ENCODE measurements at regions not wholly inside any gene's neighbourhood (a gene's known extent, or its start where the extent isn't known, plus 50 kb on each side); places are given as distances from the start of the nearest gene placed in this dataset.

DNA sequence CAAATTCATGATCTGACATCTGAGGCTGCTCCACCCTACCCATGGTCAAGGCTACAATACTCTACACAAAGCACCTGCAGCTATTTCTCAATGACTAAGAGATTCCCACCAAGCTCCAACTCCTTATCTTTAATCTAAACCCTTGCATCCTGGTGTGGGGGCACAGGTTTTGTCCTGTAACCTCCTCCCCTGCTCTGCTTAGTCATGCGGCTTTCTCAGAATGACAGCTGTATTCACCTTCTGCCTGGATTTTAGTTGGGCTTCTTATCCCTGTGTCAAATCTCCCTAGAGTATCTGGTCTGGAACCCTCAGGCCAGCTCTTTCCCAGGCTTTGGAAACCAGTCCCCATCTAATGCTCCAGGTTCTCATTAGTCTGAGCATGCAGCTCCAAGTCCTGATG, 159.0 kb downstream of the BARHL2 start:
- intact Hi-C loops (cut with micrococcal nuclease): no loop called here
- H3K27me3 Mint-ChIP-seq (ENCODE audit: insufficient read depth, unreplicated experiment): peaks cover 45% of the 10 kb centered on the region

GRCh38 chr1:90557706-90558105, 159.4 kb downstream of the BARHL2 start:
- no peak for TF ChIP-seq CTCF (IDR thresholded peaks at IDR 0.05; ENCODE audit: unreplicated experiment)
- intact Hi-C loops (cut with micrococcal nuclease): no loop called here
- no peak overlapping the region for H3K27ac Mint-ChIP-seq (ENCODE audit: low read depth, unreplicated experiment)
- no peaks in the 10 kb centered on the region for H3K9me3 Mint-ChIP-seq (ENCODE audit: unreplicated experiment)
- ChIA-PET POLR2A (interaction anchor here (0.5 to 0.6 kb wide), 2 partner anchors 15 to 42 kb away, joined by 3 to 5 read pairs; no protein-coding TSS in a partner anchor), CTCF (interaction anchor here (0.6 to 0.7 kb wide), 4 partner anchors 8 to 439 kb away, joined by 3 to 6 read pairs (median 4); no protein-coding TSS in a partner anchor)
- H3K27me3 Mint-ChIP-seq (ENCODE audit: insufficient read depth, unreplicated experiment): peaks cover 47% of the 10 kb centered on the region
- no peaks in the 10 kb centered on the region for H3K36me3 Mint-ChIP-seq (ENCODE audit: insufficient read depth, unreplicated experiment)
- no peaks in the 10 kb centered on the region for H3K4me1 Mint-ChIP-seq (ENCODE audit: insufficient read depth, unreplicated experiment)
- no peak for DNase-seq (ENCODE audit: unreplicated experiment)
- no peak overlapping the region for H3K4me3 Mint-ChIP-seq (ENCODE audit: unreplicated experiment)
- BruUV-seq (replicated peaks): no TSS peak

More for the DNA sequence above, 159.0 kb downstream of the BARHL2 start:
- BruUV-seq (replicated peaks): no TSS peak
- no peak for TF ChIP-seq CTCF (IDR thresholded peaks at IDR 0.05; ENCODE audit: unreplicated experiment)
- Mint-ChIP-seq H3K36me3 (ENCODE audit: insufficient read depth, unreplicated experiment) (no peaks in the 10 kb centered on the region), H3K4me3 (ENCODE audit: unreplicated experiment) (no peak overlapping the region), H3K27ac (ENCODE audit: low read depth, unreplicated experiment) (no peak overlapping the region), H3K4me1 (ENCODE audit: insufficient read depth, unreplicated experiment) (no peaks in the 10 kb centered on the region), H3K9me3 (ENCODE audit: unreplicated experiment) (no peaks in the 10 kb centered on the region)
- ChIA-PET CTCF (interaction anchor here (0.5 kb wide), 1 partner anchor 1162 kb away, joined by 3 read pairs; no protein-coding TSS in a partner anchor), POLR2A (interaction anchor here (0.5 to 0.6 kb wide), 2 partner anchors 15 to 42 kb away, joined by 3 to 5 read pairs; no protein-coding TSS in a partner anchor)
- DNase-seq (ENCODE audit: unreplicated experiment): no peak

DNA sequence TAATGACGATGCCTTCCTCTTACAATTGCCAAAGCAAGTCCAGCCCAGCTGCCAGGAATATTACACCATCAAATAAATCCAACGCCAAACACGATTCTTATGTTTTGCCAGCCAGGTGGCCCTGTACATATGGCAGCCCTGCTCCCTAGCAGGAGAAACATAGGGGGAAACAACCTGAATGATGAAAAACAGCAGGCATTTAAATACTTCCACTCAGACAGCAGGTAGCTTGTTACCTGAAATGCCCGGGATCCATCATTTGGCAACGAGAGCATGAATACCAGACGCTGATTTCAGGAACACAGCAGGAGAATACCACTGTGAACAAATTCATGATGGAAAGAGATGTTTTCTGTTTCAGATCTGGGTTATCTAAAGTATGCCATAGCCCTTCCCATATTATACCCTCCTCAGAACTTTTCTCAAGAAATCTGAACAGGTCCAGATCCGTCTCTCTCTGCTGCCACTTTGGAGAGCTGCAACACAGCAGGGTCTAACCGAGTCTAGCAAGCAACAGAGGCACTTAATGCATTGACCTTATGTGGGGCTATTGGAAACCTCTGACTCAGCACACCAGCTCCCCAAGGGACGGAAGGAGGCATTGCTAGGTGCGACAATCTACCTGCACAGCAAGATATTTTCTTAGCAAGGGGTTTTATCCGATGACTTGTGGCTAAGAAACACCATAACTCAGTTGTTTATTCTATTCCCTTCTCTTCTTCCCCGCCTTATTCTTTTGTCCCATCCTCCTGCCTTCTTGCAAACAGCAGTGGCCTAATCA, 166.3 kb downstream of the BARHL2 start:
- no peak for TF ChIP-seq CTCF (IDR thresholded peaks at IDR 0.05; ENCODE audit: unreplicated experiment)
- H3K27me3 Mint-ChIP-seq (ENCODE audit: insufficient read depth, unreplicated experiment): peaks cover 32% of the 10 kb centered on the region
- intact Hi-C loops (cut with micrococcal nuclease): no loop called here
- no peaks in the 10 kb centered on the region for H3K4me1 Mint-ChIP-seq (ENCODE audit: insufficient read depth, unreplicated experiment)
- no peak for DNase-seq (ENCODE audit: unreplicated experiment)
- POLR2A ChIA-PET: interaction anchor here (0.7 to 0.9 kb wide), 2 partner anchors 23 to 825 kb away, joined by 3 read pairs; no protein-coding TSS in a partner anchor
- no peaks in the 10 kb centered on the region for H3K36me3 Mint-ChIP-seq (ENCODE audit: insufficient read depth, unreplicated experiment)
- BruUV-seq (replicated peaks): no TSS peak
- H3K4me3 Mint-ChIP-seq (ENCODE audit: unreplicated experiment): no peak overlapping the region
- no peaks in the 10 kb centered on the region for H3K9me3 Mint-ChIP-seq (ENCODE audit: unreplicated experiment)
- CTCF ChIA-PET: interaction anchor here (0.7 to 1.4 kb wide), 3 partner anchors 14 to 22 kb away, joined by 3 to 5 read pairs (median 3); no protein-coding TSS in a partner anchor
- H3K27ac Mint-ChIP-seq (ENCODE audit: low read depth, unreplicated experiment): no peak overlapping the region

DNA sequence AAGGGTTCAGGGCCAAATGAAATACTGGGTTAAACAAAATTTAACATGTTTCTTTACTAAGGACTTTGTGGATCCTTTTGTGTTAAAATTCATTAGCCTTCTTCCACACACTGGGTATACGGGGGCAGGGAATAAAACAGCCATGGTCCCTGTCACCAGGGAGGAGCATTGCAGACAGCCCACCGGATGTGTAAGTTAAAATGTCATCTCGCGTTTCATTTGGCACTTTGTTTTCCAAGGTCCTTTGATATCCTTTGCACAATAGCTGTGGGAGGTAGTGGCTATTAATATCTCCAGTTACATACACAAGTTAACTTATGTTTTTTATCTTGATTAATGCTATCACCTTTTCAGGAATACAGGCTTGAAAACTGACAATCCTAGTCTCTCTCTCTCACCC, 172.7 kb downstream of the BARHL2 start:
- Mint-ChIP-seq H3K36me3 (ENCODE audit: insufficient read depth, unreplicated experiment) (no peaks in the 10 kb centered on the region), H3K9me3 (ENCODE audit: unreplicated experiment) (no peaks in the 10 kb centered on the region), H3K4me1 (ENCODE audit: insufficient read depth, unreplicated experiment) (no peaks in the 10 kb centered on the region), H3K27ac (ENCODE audit: low read depth, unreplicated experiment) (no peak overlapping the region), H3K4me3 (ENCODE audit: unreplicated experiment) (no peak overlapping the region), H3K27me3 (ENCODE audit: insufficient read depth, unreplicated experiment) (peaks cover 14% of the 10 kb centered on the region)
- ChIA-PET POLR2A (interaction anchor here (0.6 kb wide), 1 partner anchor 241 kb away, joined by 4 read pairs; no protein-coding TSS in a partner anchor), CTCF (interaction anchor here (0.8 kb wide), 1 partner anchor 178 kb away, joined by 3 read pairs; no protein-coding TSS in a partner anchor)
- no peak for DNase-seq (ENCODE audit: unreplicated experiment)
- intact Hi-C loops (cut with micrococcal nuclease): no loop called here
- BruUV-seq (replicated peaks): no TSS peak
- no peak for TF ChIP-seq CTCF (IDR thresholded peaks at IDR 0.05; ENCODE audit: unreplicated experiment)

All from MCF 10A (cell line).